ENCODE measurements at regions not wholly inside any gene's neighbourhood (a gene's known extent, or its start where the extent isn't known, plus 50 kb on each side); places are given as distances from the start of the nearest gene placed in this dataset.

DNA sequence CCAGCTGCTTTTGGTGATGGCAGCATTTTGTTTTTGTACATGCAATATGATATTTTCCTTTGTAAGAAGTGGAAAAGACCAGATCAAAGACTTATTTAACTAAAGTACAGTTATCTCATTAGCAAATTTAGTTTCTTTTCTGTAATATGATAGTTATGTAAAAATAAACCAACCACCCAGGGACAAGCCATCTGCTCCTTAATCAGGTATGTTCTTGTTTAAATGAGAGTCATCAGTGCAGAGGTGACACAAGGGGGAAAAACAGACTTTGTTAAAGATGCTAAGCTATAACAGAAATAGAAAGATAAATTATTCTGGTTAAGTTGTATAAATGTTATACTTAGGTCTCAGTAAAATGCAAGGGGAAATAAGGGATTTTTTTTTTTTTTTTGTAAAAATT is 805.7 kb upstream of the SEMA6A start:
- TF ChIP-seq MYC (IDR thresholded peaks at IDR 0.05; ENCODE audit: low read depth, low read length) (no peak), GATA2 (IDR thresholded peaks at IDR 0.05; ENCODE audit: insufficient read depth, insufficient read length, low read depth, low read length) (no peak), CTCF (IDR thresholded peaks at IDR 0.05; ENCODE audit: extremely low read depth in 1 of 2, insufficient read depth in 1 of 2, low read depth in 1 of 2, low read length in 2 of 2) (no peak), JUN (IDR thresholded peaks at IDR 0.05; ENCODE audit: borderline replicate concordance, insufficient read depth, insufficient read length, low read depth) (no peak)
- H2AFZ ChIP-seq (ENCODE audit: low read depth, low read length): no peak overlapping the region
- H4K20me1 ChIP-seq (replicated peaks; ENCODE audit: control insufficient read depth, extremely low read depth, insufficient read depth, low read length): no peaks in the 10 kb centered on the region
- H3K79me2 ChIP-seq (ENCODE audit: control insufficient read depth, insufficient read depth, low read length): no peaks in the 10 kb centered on the region
- ChIA-PET CTCF (no interaction called here), POLR2A (no interaction called here)
- H3K4me1 ChIP-seq (ENCODE audit: control insufficient read depth, extremely low read depth, insufficient read depth, low read length): no peaks in the 10 kb centered on the region
- no peak for FAIRE-seq
- no peaks in the 10 kb centered on the region for H3K27me3 ChIP-seq (ENCODE audit: control insufficient read depth in 2 of 2, insufficient read depth in 2 of 2, low read length in 2 of 2)
- no peak overlapping the region for H3K4me3 ChIP-seq (replicated peaks in 1 of 3; ENCODE audit: insufficient read depth in 1 of 3, low read depth in 1 of 3, low read length in 3 of 3)
- no peak overlapping the region for H3K4me2 ChIP-seq (ENCODE audit: insufficient read depth, low read length)
- no peaks in the 10 kb centered on the region for H3K9me3 ChIP-seq (replicated peaks; ENCODE audit: control insufficient read depth, insufficient read depth, low read length)
- no peaks in the 10 kb centered on the region for H3K36me3 ChIP-seq (ENCODE audit: control insufficient read depth in 2 of 2, extremely low read depth in 1 of 2, insufficient read depth in 2 of 2, low read length in 2 of 2)
- dilution Hi-C loops (cut with MboI; ENCODE audit: extremely low pct_ligation_motif_present, low sequenced_read_pairs) (no loop called here), intact Hi-C loops (cut with micrococcal nuclease) (no loop called here)
- no peak for DNase-seq (ENCODE audit: low read depth, low spot score)
- H3K9ac ChIP-seq (replicated peaks; ENCODE audit: extremely low read depth, insufficient read depth, low read length): no peak overlapping the region
- no peak overlapping the region for H3K27ac ChIP-seq (ENCODE audit: insufficient read depth, low read depth, low read length)
- no peaks in the 10 kb centered on the region for H3K9me1 ChIP-seq (replicated peaks; ENCODE audit: control insufficient read depth, extremely low read depth, insufficient read depth, low read length)
- BruUV-seq (replicated peaks): no TSS peak

DNA sequence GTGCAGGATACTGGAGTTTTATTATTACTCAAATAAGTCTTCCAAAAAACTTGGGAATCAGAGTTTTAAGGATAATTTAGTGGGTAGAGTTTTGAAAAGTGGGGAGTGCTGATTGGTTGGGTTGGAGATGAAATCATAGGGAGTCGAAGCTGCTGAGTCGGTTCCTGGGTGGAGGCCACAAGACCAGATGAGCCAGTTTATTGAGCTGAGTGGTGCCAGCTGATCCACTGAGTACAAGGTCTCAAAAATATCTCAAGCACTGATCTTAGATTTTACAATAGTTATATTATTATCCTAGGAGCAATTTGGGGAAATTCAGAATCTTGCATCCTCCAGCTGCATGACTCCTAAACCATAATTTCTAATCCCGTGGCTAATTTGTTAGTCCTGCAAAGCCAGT is 804.9 kb upstream of the SEMA6A start:
- H3K9me1 ChIP-seq (replicated peaks; ENCODE audit: control insufficient read depth, extremely low read depth, insufficient read depth, low read length): no peaks in the 10 kb centered on the region
- H3K79me2 ChIP-seq (ENCODE audit: control insufficient read depth, insufficient read depth, low read length): no peaks in the 10 kb centered on the region
- POLR2A ChIA-PET: no interaction called here
- no peak overlapping the region for H3K9ac ChIP-seq (replicated peaks; ENCODE audit: extremely low read depth, insufficient read depth, low read length)
- no peaks in the 10 kb centered on the region for H3K27me3 ChIP-seq (ENCODE audit: control insufficient read depth in 2 of 2, insufficient read depth in 2 of 2, low read length in 2 of 2)
- H3K36me3 ChIP-seq (ENCODE audit: control insufficient read depth in 2 of 2, extremely low read depth in 1 of 2, insufficient read depth in 2 of 2, low read length in 2 of 2): no peaks in the 10 kb centered on the region
- dilution Hi-C loops (cut with MboI; ENCODE audit: extremely low pct_ligation_motif_present, low sequenced_read_pairs) (no loop called here), intact Hi-C loops (cut with micrococcal nuclease) (no loop called here)
- BruUV-seq (replicated peaks): no TSS peak
- H3K4me3 ChIP-seq (replicated peaks in 1 of 3; ENCODE audit: insufficient read depth in 1 of 3, low read depth in 1 of 3, low read length in 3 of 3): no peak overlapping the region
- CTCF ChIA-PET: no interaction called here
- TF ChIP-seq FOS (IDR thresholded peaks at IDR 0.05; ENCODE audit: borderline replicate concordance, insufficient read depth, low read length): no peak
- TF ChIP-seq POLR2A (IDR thresholded peaks at IDR 0.05; ENCODE audit: low read depth, low read length): no peak
- H3K9me3 ChIP-seq (replicated peaks; ENCODE audit: control insufficient read depth, insufficient read depth, low read length): no peaks in the 10 kb centered on the region
- H3K4me1 ChIP-seq (ENCODE audit: control insufficient read depth, extremely low read depth, insufficient read depth, low read length): no peaks in the 10 kb centered on the region
- no peak overlapping the region for H2AFZ ChIP-seq (ENCODE audit: low read depth, low read length)
- H4K20me1 ChIP-seq (replicated peaks; ENCODE audit: control insufficient read depth, extremely low read depth, insufficient read depth, low read length): no peaks in the 10 kb centered on the region
- DNase-seq (ENCODE audit: low read depth, low spot score) (no peak), FAIRE-seq (no peak)
- H3K4me2 ChIP-seq (ENCODE audit: insufficient read depth, low read length): no peak overlapping the region
- no peak overlapping the region for H3K27ac ChIP-seq (ENCODE audit: insufficient read depth, low read depth, low read length)
